DMS 273 treated with DMSO at 0.1 percent for 48 hours (cell line): ENCODE measurements at regions not wholly inside any gene's neighbourhood (a gene's known extent, or its start where the extent isn't known, plus 50 kb on each side); places are given as distances from the start of the nearest gene placed in this dataset.

ENCODE experiments used
- DNase-seq: peaks from one replicate; lab custom pipeline; 2025; lab: John Stamatoyannopoulos, UW

DNA sequence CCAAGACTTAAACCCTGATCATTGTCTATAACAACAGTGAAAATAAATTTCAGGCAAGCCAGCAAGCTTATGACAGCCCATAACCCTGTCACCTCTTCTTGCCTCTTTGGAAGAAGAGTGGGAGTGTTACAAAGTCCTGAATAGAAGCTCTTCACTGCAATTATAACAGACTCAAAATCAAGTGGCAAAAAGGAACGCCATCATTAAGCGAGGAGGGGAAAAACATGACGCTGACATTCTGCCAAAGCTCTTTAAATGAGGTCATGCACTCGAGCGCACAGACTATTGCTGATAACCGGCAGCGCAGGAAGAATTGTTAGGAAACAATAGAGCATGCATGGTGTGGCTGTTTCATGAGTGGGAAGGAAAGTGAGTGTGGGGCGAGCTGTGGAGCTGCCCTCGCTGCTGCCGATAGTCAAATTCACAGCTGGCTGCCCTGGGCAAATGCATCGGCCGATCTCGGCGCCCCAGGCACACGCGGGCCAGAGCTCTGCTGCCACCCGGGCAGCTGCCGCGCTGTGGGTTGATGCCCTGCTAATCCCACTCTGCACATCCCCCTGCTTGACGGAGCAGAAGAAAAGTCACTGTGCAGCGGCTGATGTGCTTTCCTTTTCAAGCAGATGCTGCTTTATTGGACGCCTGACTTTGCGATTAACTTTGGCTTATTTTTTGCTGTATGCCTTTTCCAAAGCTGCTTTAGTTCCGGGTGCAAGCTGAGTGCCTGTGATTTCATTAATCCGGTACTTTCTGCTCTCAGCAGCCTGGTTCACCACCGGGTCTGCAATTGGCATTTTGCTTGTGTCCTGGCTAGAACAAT is 102.4 kb upstream of the ST6GALNAC5 start:
- DNase-seq = no peak

DNA sequence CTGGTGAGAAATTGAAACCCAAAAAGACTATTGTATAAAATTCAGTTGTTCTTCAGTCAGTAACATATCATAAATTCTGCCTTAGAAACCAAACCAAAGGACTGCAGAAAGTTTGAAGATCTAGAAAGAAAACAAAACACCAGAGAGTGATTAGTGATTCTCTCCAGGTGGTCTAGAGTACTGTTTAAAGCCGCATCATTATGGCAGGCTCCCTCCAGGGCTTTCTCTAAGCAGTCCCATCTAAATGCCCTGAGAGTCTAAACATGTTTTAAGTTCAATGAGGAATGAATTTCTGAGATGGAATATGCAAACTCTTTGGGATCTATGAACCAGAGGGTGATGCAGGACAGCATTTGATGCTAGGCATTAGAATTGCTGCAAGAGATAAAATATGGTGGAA is 100.9 kb upstream of the ST6GALNAC5 start:
- DNase-seq = no peak

DNA sequence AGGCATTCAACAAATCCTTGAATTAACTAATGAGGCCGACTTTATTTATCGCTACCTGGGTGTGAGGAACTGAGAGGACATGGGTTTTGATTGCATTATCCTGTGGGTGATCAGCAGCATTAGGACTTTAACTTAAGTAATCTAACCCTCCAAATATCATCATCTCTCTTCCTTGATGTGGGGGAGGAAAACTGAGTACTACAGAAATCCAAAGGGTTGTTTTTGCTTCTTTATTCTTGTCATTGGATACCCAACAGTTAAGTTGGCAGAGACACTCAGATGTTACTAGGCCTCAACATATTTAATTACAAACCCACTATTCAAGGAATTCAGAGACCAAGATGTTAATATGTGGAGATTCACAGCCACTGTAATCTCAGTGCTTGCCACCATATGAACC is 97.4 kb upstream of the ST6GALNAC5 start:
- DNase-seq = no peak

DNA sequence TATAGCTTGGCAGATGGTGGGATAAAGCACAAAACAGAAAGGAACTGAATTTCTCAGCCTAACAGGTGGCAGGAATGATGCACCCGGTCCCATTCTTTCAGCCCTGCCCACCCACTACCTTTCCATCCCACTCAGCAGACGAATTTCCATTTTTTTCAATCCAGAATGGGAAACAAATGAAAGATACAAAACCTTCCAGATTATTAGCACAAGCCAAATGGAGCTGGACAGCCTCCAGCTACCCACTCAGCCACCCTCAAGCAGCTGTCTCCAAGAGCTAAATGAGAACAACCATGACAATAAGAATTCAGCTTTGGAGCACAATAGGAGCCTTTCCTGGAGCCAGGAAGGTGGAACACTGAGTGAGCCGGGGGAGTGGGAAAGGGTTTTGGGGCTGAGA is 96.3 kb upstream of the ST6GALNAC5 start:
- peak; percentile 72 for DNase-seq

DNA sequence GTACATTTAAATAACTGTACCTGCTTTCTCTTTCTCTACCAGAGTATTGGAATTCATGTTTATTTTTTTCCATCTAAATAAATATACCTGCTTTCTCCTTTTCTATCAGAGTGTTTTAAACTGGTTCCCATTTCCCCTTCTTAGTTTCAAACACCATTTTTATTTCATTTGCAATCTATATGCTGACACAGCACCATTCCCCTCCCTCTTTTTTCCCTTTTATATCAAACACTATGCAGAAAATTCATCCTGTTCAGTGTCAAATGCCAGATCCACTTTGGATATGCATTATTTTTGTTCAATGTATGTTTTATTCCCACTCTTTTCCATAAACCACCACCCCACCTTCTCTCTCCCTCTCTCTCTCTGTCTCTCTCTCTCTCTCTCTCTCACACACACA is 85.8 kb upstream of the ST6GALNAC5 start:
- DNase-seq = no peak

DNA sequence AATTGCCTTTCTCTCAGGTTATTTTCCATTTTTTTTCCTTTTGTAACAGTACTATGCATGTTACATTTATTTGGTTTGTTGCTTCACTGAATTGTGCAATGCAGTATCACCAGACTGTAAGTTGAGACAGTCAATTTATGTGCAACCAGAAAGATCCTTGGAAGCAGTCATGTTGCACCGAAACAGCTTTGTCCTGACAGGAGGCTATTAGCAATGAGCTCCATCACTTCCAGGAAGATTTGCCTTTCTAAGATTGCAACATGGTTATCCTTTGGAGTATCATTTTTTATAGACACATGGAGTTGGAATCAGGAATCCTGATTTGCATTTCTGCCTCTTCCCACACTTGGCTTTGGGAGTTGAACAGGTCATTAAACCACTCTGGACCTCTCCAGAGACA is 84.5 kb upstream of the ST6GALNAC5 start:
- no peak for DNase-seq

DNA sequence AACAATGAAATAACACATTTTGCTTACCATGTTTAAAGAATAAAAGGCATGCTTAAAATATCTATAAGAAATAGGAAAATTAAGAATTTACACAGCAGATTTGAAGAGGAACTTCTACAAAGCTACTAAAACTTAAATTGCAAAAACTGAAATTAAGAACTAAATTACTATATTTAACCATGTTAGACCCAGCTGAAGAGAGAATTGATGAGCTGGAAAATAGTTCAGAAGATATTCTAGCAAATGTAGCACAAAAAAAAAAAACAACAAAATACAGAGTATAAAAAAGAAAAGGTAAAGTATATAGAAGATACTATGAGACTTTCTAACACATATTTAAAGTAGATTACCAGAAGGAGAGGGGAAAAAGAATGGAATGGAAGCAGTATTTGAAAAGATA is 82.8 kb upstream of the ST6GALNAC5 start:
- DNase-seq = no peak

DNA sequence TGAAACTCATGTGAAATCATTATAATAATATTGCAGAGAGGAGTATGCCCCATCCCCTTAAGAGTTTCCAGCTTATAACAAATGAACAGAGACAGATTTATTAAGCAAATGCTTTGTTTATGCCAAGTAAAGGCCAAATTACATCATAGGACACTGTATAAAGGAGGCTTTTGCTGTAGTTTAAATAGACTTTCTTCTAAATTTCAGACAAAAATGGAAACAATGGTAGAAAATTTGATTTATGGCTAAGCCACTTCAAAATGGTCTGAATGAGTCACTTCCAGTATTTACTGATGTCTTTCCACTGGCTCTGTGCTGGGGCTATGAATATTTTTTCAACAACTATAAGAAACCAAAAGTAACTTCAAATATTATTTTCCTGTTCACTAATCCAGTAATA is 81.1 kb upstream of the ST6GALNAC5 start:
- no peak for DNase-seq

DNA sequence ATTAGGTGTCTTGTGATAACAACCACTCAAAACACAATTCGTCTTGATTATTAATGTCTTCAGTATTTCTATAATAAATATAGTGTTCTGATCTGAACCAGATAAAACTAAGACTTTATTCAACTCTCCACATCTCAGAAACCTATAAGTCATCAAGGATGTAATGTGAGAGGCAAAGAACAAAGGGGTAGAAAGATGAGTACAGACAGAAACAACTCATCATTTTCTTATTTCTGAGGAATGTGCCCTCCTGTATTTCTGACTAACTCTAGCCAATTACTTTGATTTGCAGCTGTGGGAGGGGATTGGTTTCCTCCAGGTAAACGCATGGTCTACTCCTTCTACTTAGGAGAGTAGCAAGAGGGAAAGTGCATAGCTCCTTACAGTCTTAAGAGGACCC is 73.7 kb upstream of the ST6GALNAC5 start:
- no peak for DNase-seq

DNA sequence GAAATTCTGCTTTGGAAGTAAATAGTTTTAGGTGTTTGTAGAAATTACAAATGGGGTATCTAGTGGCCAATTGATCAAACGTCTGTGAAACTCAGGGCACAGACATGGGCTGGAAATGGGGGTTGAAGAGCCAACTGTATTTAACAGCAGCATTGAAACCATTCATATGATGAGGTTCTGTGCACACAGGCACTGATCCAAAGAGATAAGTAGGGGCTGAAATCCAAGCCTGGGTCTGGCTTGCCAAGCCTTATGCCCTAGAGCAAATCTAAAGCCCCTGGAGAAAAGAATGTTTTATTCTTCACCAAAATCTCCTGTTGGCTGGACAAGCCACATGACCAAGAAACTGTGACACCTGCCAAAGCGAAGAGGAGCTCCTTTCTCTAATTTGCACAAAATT is 67.6 kb upstream of the ST6GALNAC5 start:
- peak; percentile 30 for DNase-seq

DNA sequence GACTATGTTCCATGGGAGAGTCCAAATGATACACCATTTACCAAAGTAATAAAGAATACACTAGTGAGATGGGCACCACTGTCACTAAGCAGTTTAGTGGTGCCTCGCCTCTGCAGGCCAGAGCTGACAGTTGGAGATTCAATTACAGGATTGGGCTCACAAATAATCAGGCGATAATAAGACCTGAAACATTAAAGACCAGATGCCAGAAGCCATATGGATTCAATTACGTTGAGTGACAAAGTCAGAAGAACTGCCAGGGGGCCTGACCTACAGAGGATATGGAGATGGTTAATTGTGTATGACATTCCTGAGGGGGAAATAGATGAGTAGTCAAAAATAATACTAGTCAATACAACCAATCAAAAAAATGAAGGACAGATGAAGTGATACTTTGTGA is 65.2 kb upstream of the ST6GALNAC5 start:
- peak; percentile 76 for DNase-seq

DNA sequence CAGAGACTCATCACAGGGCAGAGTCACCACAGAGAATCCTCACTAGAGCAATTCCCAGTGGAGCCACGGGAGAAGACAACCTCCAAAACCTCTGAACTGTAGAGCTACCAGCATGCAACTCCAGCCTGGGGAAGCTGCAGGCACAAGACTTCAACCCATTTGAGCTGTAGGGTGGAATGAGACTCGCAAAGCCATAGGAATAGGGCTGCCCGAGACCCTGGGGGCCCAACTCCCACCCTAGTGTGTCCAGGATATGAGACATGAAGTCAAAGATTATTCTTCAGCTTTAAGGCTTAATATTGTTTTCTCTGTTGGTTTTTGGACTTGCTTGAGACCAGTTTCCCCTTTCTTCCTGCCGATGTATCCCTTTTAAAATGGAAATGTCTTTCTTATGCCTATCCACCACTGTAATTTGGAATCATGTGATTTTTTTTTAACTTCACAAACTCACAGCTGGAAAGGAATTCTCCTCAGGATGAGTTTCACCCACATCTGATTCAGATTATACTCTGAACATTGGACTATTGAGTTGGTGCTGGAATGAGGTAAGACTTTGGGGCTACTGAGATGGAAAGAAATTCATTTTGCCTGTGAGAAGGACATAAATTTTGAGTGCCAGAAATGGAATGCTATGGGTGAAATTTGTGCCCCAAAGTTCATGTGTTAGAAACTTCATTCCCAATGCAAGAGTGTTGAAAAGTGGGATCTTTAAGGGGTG is 59.6 kb upstream of the ST6GALNAC5 start:
- no peak for DNase-seq
